HG02763 (cell line): ENCODE measurements at regions not wholly inside any gene's neighbourhood (a gene's known extent, or its start where the extent isn't known, plus 50 kb on each side); places are given as distances from the start of the nearest gene placed in this dataset.

Experiments
- ATAC-seq: cut with Tn5 transposase; IDR thresholded peaks from one replicate; pipeline ENCODE4 v1.9.1; 2021; ENCODE audit warnings: mild to moderate bottlenecking, moderate library complexity; ENCODE audit not compliant: unreplicated experiment

DNA sequence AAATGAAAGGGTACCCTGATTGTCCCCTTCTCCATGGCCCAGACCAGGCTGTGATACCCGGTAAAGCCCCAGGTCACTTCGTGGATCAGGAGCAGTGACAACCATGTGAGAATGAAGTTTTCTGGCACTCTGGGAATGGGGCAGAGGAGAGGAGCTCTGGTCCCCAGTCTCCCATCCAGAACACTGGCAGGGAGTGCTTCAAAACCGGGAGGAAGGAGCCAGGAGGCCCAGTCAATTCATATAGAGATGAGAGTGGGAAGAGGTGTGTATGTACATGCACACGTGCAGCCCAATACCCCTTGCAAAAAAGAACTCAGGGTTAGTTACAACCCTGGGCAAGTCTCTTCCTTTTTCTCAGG lies 101.4 kb upstream of the TLE3 start:
- no peak for ATAC-seq

DNA sequence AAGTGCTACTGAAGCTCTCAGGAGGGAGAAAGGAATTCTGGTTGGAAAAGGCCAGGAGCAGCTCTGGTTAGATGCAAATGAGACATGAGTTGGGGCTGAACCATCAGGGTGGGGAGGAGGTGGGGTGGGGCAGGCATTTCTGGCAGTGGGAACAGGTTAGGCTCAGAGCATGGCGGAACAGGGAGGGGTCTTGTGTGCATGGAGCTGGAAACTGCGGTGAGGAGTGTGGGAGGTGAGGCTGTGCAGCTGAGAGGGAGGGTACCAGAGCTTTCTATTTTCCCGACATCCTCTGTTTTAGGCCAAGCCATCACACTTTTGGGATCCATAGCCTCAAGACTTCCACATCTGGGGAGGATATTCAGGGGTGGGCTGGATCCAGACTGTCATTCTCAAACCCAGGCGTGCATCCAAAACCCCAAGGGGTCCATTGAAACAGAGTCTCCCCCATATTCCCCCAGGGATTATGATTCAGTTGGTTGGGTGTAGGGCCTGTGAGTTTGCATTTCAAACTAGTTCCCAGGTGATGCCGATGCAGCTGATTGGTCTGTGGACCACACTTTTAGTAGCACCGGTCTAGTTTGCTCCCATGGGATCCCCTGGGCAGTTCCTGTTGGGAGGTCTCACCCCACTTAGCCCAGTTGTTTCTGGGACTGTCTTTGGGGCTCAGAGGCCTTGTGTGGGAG lies 100.9 kb upstream of the TLE3 start:
- ATAC-seq = no peak

GRCh38 chr15:70197945-70198361 lies 100.2 kb upstream of the TLE3 start:
- no peak for ATAC-seq

GRCh38 chr15:70197318-70197944 lies 99.7 kb upstream of the TLE3 start:
- ATAC-seq = no peak

- ATAC-seq = peak; percentile 75
These were observed 98.9 kb upstream of the TLE3 start for GRCh38 chr15:70196372-70197316.

DNA sequence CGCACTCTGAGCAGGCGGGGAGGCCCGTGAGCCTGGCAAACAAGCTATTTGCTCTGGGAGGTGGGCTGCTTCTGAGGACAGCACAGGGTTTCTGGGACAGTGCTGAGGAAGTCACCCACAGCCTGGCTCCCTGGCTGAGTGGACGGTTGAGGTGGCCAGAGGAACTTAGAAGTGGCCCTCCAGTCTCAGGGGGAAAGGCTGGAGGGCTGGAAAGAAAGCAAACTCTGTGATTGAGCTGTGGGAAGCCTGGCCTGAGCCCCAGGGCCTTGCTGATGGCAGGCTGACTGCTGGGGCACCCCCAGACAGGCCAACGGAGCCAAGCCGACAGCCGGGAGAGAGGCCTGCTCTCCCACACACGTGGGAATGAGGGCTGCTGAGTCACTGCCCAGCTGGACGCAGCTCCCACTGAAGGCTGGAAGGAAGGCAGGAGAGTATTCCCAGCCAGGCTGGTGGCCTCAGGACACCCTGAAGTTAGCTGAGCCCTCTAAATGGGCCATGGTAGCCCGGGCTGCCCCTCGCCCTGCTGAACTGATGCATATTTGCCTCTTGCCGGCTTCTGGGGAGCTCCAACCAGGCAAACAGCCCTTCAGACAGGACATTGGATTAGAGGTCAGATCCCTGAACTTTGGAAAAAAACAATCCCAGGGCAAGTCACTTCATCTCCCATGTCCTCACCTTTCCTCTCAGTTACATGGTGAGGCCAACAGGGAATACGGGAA lies 98.0 kb upstream of the TLE3 start:
- no peak for ATAC-seq

DNA sequence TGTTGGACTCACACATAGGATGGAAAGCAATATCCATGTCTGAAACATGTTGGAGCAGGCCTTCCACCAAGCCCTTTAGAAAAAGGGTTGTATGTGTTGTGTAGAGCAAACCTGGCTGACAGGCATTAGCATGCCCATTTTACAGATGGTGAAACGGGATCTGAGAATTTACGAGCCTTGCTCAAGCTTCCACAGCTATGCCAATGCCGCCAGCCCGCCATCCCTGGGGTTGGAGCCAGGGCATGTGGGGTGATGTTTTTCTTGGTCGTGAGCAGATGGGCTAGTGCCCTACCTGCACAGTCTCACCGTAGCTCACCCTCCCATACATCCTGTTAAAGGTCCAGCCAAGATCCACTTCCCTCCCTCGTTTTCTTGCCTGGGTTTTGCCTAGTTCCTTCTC lies 97.5 kb upstream of the TLE3 start:
- ATAC-seq = no peak

- no peak for ATAC-seq
These were observed 96.5 kb upstream of the TLE3 start for GRCh38 chr15:70194266-70194665.

DNA sequence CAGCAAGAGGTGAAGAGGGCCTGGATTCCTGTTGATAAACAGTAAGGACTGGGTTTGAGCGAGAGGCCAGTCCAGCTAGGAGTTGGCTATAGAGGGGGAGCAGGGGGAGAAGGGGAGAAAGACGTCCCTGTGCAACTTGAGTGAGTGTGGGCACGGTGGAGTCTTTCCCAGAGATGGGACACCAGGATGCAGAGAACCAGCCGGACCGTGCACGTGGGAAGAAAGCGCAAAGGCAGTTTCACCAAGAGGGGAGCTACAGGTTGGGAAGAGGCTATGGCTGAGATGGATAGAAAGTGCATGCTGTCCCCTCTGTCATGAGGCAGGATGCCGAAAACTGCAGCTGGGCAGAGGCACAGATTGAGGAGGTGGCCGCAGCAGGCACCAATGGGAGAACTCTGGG lies 96.0 kb upstream of the TLE3 start:
- no peak for ATAC-seq

DNA sequence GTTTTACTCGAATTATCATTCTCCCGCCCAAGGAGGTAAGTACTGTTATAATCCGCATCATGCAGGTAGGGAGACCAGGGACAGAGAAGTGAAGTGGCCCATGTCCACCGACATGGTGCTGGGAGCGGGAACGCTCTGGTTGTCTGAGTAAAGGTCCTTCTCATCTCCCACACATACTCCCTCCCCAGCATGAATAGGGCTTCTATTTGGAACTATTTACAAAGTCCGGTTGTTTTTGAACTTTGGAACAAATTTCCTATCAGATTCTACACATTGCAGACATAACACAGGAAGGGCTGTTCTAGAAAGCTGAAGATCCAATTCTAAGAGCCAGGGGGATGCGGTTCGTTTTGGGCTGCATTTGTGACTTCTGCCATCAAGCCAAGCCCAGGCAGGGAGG lies 94.8 kb upstream of the TLE3 start:
- no peak for ATAC-seq

DNA sequence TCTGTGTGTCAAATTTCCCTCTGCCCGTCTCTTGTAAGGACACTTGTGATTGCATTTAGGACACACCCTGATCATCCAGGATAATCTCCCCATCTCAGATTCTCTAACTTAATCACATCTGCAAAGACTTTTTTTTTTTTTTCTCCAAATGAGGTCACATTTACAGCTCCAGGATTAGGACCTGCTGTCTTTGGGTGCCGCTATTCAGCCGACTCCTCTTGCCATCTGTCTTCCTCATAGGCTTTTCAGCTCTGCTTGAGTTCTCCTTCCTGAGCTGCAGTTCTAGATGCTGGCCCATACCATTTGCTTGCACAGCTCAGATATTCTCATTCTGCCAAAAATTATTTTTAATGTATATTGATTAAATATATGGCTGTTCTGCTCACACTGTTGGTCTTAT lies 94.3 kb upstream of the TLE3 start:
- no peak for ATAC-seq

- no peak for ATAC-seq
These were observed 93.2 kb upstream of the TLE3 start for GRCh38 chr15:70190965-70191364.

DNA sequence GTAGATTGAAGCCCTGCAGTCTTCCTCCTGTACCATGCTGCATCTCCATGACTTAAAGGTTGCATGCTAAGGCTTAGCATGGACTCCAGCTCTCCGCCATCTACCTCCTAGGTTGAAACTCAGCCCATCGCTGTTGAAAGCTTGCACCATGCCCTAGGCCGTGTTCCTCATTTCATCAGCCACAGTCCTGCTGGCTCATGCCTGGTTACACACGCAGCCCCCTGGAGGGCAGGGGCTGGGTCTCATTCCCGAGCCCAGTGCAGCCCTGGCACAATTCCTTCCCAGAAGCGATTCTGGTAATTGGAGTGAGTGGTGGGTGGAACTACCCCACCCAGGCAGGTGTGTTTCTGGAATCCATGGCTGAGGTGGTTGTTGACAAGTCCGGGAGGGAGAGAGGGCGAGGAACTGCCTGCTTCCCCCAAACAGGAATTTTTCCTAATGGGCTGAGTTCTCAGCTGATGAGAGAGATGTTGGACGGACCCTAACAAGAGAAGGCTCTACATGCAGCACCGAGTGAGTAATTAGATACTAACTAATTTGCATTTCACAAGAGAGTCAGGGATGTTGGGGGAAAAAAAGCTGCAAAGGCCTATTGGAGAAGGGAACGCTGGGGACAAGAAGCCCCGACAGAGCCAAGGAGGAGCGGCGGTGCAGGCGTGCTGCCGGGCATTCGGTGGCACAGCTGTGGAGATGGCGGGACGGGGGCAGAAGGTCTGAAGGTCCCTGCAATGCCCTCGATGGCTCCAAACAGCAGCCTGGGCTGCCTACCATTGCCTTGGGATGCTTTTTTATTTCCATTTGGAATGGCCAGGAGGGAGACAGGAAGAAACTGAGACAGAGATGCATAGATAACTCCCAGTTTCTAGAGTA lies 92.3 kb upstream of the TLE3 start:
- ATAC-seq = no peak

DNA sequence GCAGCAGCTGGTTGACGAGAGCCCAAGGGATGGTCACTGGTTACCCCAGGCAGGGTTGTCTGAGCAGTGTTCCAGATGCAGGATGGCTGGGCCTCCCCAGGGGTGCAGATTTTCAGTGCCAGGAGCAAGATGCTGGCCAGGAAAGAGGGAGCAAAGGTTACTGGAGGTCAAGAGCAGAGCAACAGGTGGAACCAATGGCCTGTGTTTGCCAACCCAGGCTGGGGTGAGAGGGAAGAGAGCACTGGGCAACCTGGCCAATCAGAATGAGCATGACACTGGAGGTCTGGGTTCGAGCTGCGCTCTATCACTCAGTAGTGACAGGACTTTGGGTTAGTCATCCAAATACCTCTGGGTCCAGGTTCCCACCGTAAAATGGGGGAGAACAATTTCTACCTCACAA lies 90.6 kb upstream of the TLE3 start:
- no peak for ATAC-seq

GRCh38 chr15:70187331-70187730 lies 89.6 kb upstream of the TLE3 start:
- no peak for ATAC-seq

- no peak for ATAC-seq
These were observed 88.4 kb upstream of the TLE3 start for GRCh38 chr15:70186152-70186551.

DNA sequence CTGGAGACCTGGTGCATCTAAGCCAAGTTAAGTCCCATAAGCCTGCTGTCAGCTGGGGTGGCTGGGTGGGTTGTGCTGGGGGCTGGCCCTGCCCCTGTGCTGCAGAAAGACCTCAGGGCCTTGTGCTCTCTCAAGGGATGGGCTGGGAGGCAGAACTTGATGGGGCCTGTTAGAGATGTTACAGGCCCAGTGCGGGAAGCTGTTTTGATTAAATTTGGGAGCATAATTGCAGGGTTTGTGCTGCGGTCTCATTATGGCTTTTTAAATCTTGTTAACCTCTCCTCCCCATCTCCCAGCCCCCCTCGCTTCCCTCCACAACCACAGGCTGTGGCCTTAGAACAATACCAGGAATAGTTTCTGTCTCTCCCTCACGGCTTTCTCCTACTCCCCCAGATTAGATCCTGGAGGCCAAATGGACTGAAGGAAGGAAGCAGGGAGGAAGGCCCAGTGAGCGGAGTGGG lies 87.6 kb upstream of the TLE3 start:
- ATAC-seq = no peak

GRCh38 chr15:70182858-70183695 lies 85.4 kb upstream of the TLE3 start:
- ATAC-seq = no peak

DNA sequence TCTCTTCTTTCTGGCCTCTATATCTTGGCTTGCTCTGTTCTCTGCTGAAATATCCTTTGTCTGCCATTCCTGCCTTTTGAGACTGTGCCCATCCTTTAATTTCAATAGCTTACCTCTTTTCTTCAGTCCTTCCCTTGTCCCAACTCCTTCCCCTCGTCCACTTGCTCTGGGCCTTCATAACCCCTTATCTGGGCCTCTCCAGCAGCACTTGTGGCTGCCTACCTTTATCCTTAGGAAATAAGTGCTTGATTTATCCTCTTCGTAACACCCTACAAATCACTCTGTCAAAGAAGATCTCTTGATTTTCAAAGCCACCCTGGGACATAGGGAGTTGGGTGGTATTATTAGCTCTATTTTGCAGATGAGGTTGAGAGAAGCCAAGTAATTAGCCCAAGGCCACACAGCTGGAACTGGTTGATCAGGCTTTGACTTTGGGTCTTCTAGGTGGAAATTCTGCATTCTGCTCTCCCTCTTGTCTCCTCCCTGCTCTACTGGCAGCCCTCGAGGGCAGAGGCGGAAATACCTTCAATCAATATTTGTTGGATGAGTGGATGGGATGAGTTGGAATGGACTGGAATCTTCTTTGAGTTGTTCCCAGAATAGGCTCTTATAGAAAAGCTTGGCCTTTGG lies 84.0 kb upstream of the TLE3 start:
- ATAC-seq = no peak
